HG03066 (cell line): ENCODE measurements at regions not wholly inside any gene's neighbourhood (a gene's known extent, or its start where the extent isn't known, plus 50 kb on each side); places are given as distances from the start of the nearest gene placed in this dataset.
"Not testable (repeated sequence)": the region's sequence is repeated elsewhere in the genome, so short reads cannot be mapped to it uniquely, and the experiment has no call there.

Source experiments
- ATAC-seq: cut with Tn5 transposase; IDR thresholded peaks from one replicate; pipeline ENCODE4 v1.9.1; 2021; ENCODE audit warnings: low read depth; ENCODE audit not compliant: unreplicated experiment

GRCh38 chr11:29495676-29496075, 521.2 kb downstream of the KCNA4 start:
- no peak for ATAC-seq

GRCh38 chr11:29490938-29491337, 525.9 kb downstream of the KCNA4 start:
- ATAC-seq, result no peak

- ATAC-seq, result no peak
These were observed 530.5 kb downstream of the KCNA4 start for GRCh38 chr11:29486301-29486700.

- no peak for ATAC-seq
These were observed 531.2 kb downstream of the KCNA4 start for GRCh38 chr11:29485641-29486040.

- no peak for ATAC-seq
These were observed 532.3 kb downstream of the KCNA4 start for GRCh38 chr11:29484548-29484947.

- no peak for ATAC-seq
These were observed 533.0 kb downstream of the KCNA4 start for GRCh38 chr11:29483831-29484230.

- ATAC-seq, result no peak
These were observed 534.3 kb downstream of the KCNA4 start for GRCh38 chr11:29482510-29482909.

GRCh38 chr11:29481738-29482137, 535.1 kb downstream of the KCNA4 start:
- ATAC-seq, result no peak

- ATAC-seq, result no peak
These were observed 535.8 kb downstream of the KCNA4 start for GRCh38 chr11:29480981-29481380.

GRCh38 chr11:29458252-29458651, 558.6 kb downstream of the KCNA4 start:
- ATAC-seq, result no peak

GRCh38 chr11:29452146-29452545, 564.7 kb downstream of the KCNA4 start:
- no peak for ATAC-seq

GRCh38 chr11:29449281-29450074, 567.4 kb downstream of the KCNA4 start:
- ATAC-seq, result no peak

- ATAC-seq, result no peak
These were observed 568.5 kb downstream of the KCNA4 start for GRCh38 chr11:29448246-29448877.

GRCh38 chr11:29447821-29448220, 569.0 kb downstream of the KCNA4 start:
- ATAC-seq, result no peak

GRCh38 chr11:29446132-29446531, 570.7 kb downstream of the KCNA4 start:
- ATAC-seq, result no peak

GRCh38 chr11:29445191-29445590, 571.6 kb downstream of the KCNA4 start:
- ATAC-seq, result not testable (repeated sequence)

- ATAC-seq, result no peak
These were observed 578.0 kb downstream of the KCNA4 start for GRCh38 chr11:29438815-29439214.

GRCh38 chr11:29435421-29435820, 581.4 kb downstream of the KCNA4 start:
- no peak for ATAC-seq

- ATAC-seq, result no peak
These were observed 584.0 kb downstream of the KCNA4 start for GRCh38 chr11:29432719-29433325.

GRCh38 chr11:29405305-29405704, 611.5 kb downstream of the KCNA4 start:
- no peak for ATAC-seq

- ATAC-seq, result no peak
These were observed 621.2 kb downstream of the KCNA4 start for GRCh38 chr11:29395555-29396072.
